Esophagus muscularis mucosa (tissue), 3 donors: ENCODE measurements at regions not wholly inside any gene's neighbourhood (a gene's known extent, or its start where the extent isn't known, plus 50 kb on each side); places are given as distances from the start of the nearest gene placed in this dataset.

Experiments
- CTCF ChIP-seq, 3 experiments: fragments of 200-600 bp in 2 of 3; fragments of 450-650 bp in 1 of 3; sonication (generic) in 2 of 3; IDR thresholded peaks; one replicate each; pipeline ENCODE4 v1.5.1; 2017 to 2019; ENCODE audit warnings: antibody characterized with exemption in 3 of 3, mild to moderate bottlenecking in 2 of 3, moderate library complexity in 1 of 3
- POLR2A ChIP-seq: fragments of 450-650 bp; IDR thresholded peaks from one replicate; pipeline ENCODE4 v1.6.1; 2017; ENCODE audit warnings: antibody characterized with exemption, moderate library complexity, mild to moderate bottlenecking, low read depth
- POLR2AphosphoS5 ChIP-seq, 2 donors: sonication (generic); formaldehyde crosslinking; IDR thresholded peaks; one replicate each; pipeline ENCODE4 v1.6.1; 2017; ENCODE audit warnings: antibody characterized with exemption in 2 of 2

GRCh38 chr12:78290606-78291345 lies 460.1 kb downstream of the NAV3 start:
- TF ChIP-seq CTCF (IDR thresholded peaks at IDR 0.05) (no peak), POLR2A (no peak), POLR2AphosphoS5 (IDR thresholded peaks at IDR 0.05) (no peak)
